K562 (cell line): ENCODE measurements at regions not wholly inside any gene's neighbourhood (a gene's known extent, or its start where the extent isn't known, plus 50 kb on each side); places are given as distances from the start of the nearest gene placed in this dataset.

Source experiments
- ATAC-seq: fragments of 200-7000 bp; cut with Tn5 transposase; 3 replicates; pipeline ENCODE4 v1.9.1; 2020; ENCODE audit warnings: moderate library complexity
- BruUV-seq: library from RNA; stranded (reverse); fragments of 400-500 nt; replicated peaks from 2 replicates; lab custom pipeline; 2021; lab: Mats Ljungman, UMichigan
- CTCF ChIA-PET: fragments of 300-600 bp; formaldehyde crosslinking; extraction: SDS; loops from one replicate; lab custom pipeline; 2021; ENCODE audit warnings: low intra/inter-chr PET ratio; lab: Yijun Ruan, JAX
- POLR2A ChIA-PET: fragments of 300-600, 350-650 bp; sonication (Branson Sonifier 250); formaldehyde crosslinking; extraction: SDS; loops from one replicate; lab custom pipeline; 2021; ENCODE audit warnings: antibody characterized with exemption, inconsistent platforms; lab: Yijun Ruan, JAX
- DNase-seq, 4 experiments: peaks; one replicate each; pipeline versions ENCODE4 v3.0.0 to v3.0.0-alpha.2; 2011 to 2018; ENCODE audit warnings: low spot score in 3 of 4, mixed read lengths in 3 of 4; ENCODE audit errors: extremely low read depth in 1 of 4
- FAIRE-seq: peaks from 2 replicates; lab custom pipeline; 2011; peaks lifted over from hg19 to GRCh38; lab: Jason Lieb, UNC
- H2AFZ ChIP-seq: 2 replicates; pipeline ENCODE4 v1.6.0; 2011; ENCODE audit warnings: low read depth, low read length, control low read depth, inconsistent platforms
- H3K27ac ChIP-seq: fragments of 200-600 bp; 3 replicates; pipeline ENCODE4 v1.8.0; 2011; ENCODE audit warnings: low read depth, mild to moderate bottlenecking, control low read depth, inconsistent platforms, low read length, moderate library complexity, mixed read lengths; ENCODE audit errors: extremely low read depth
- H3K27me3 ChIP-seq, 2 experiments: fragments of 300-600 bp in 1 of 2; 2 replicates in 1 of 2; 3 replicates in 1 of 2; pipeline versions ENCODE4 v1.6.0 to v1.8.0; 2011; ENCODE audit warnings: inconsistent platforms in 2 of 2, low read length in 2 of 2, mild to moderate bottlenecking in 1 of 2, mixed read lengths in 1 of 2, moderate library complexity in 1 of 2; ENCODE audit not compliant: control insufficient read depth in 2 of 2, insufficient read depth in 2 of 2
- H3K36me3 ChIP-seq: fragments of 300-600 bp; 3 replicates; pipeline ENCODE4 v1.8.0; 2011; ENCODE audit warnings: mild to moderate bottlenecking, low read length, inconsistent platforms; ENCODE audit not compliant: control insufficient read depth, insufficient read depth
- H3K4me1 ChIP-seq, 2 experiments: fragments of 200-600 bp in 1 of 2; replicated peaks in 1 of 2; 2 replicates in 1 of 2; 3 replicates in 1 of 2; pipeline versions ENCODE4 v1.5.1 to v1.8.0; 2011; ENCODE audit warnings: inconsistent platforms in 2 of 2, low read length in 2 of 2, mild to moderate bottlenecking in 1 of 2, mixed read lengths in 1 of 2, moderate library complexity in 1 of 2; ENCODE audit not compliant: control insufficient read depth in 2 of 2, insufficient read depth in 2 of 2
- H3K4me2 ChIP-seq: 2 replicates; pipeline ENCODE4 v1.6.1; 2011; ENCODE audit warnings: low read length, control low read depth, inconsistent platforms, mixed read lengths; ENCODE audit not compliant: insufficient read depth
- H3K4me3 ChIP-seq: fragments of 200-600 bp; sonication (generic), shearing (Covaris generic); 2 replicates; pipeline ENCODE4 v1.5.1; 2016; ENCODE audit warnings: control low read depth, inconsistent platforms
- H3K79me2 ChIP-seq: fragments of 200-600 bp; 3 replicates; pipeline ENCODE4 v1.8.0; 2011; ENCODE audit warnings: low read length, inconsistent platforms; ENCODE audit not compliant: control insufficient read depth, insufficient read depth
- H3K9ac ChIP-seq, 2 experiments: 2 replicates each; pipeline versions ENCODE4 v1.6.0 to v1.6.1; 2011; ENCODE audit warnings: low read depth in 2 of 2, low read length in 2 of 2, control low read depth in 1 of 2, inconsistent platforms in 1 of 2, mild to moderate bottlenecking in 1 of 2, mixed read lengths in 1 of 2; ENCODE audit not compliant: insufficient read depth in 1 of 2
- H3K9me1 ChIP-seq: one replicate; pipeline ENCODE4 v1.6.0; 2011; ENCODE audit warnings: inconsistent platforms, mild to moderate bottlenecking, low read length, moderate library complexity; ENCODE audit not compliant: control insufficient read depth, insufficient read depth
- H3K9me3 ChIP-seq: replicated peaks from 2 replicates; pipeline ENCODE4 v1.5.1; 2011; ENCODE audit warnings: low read depth, low read length, inconsistent platforms; ENCODE audit not compliant: control insufficient read depth, insufficient read depth
- H4K20me1 ChIP-seq: replicated peaks from 2 replicates; pipeline ENCODE4 v1.6.1; 2011; ENCODE audit warnings: low read length, inconsistent platforms, mixed read lengths; ENCODE audit not compliant: control insufficient read depth, insufficient read depth
- CTCF ChIP-seq, 3 experiments: IDR thresholded peaks in 2 of 3; conservative IDR thresholded peaks in 1 of 3; 2 replicates each; pipeline ENCODE4 v1.5.1; 2011 to 2012; ENCODE audit warnings: low read length in 3 of 3, mild to moderate bottlenecking in 3 of 3, control low read depth in 2 of 3, improper control_type of control experiment in 1 of 3, inconsistent platforms in 1 of 3, low read depth in 1 of 3, mixed read lengths in 1 of 3, moderate library complexity in 1 of 3; ENCODE audit not compliant: insufficient read depth in 2 of 3
- E2F3 ChIP-seq: fragments of 250-450 bp; sonication (Bioruptor Pico); IDR thresholded peaks from 2 replicates; pipeline ENCODE4 v1.4.0; 2020; ENCODE audit warnings: mild to moderate bottlenecking
- ETV6 ChIP-seq, 3 experiments: fragments of 150-350 bp in 1 of 3; sonication (generic) in 1 of 3; formaldehyde crosslinking in 1 of 3; IDR thresholded peaks; 2 replicates each; pipeline versions ENCODE4 v1.6.1 to v1.8.0; 2014 to 2022; ENCODE audit warnings: borderline replicate concordance in 2 of 3, low read depth in 2 of 3, antibody characterized with exemption in 1 of 3, low read length in 1 of 3, mild to moderate bottlenecking in 1 of 3, missing genetic modification reagents in 1 of 3
- MLLT1 ChIP-seq, 2 experiments: fragments of 450-650 bp; IDR thresholded peaks; 2 replicates each; pipeline ENCODE4 v1.6.1; 2016
- MTA1 ChIP-seq: fragments of 450-650 bp; IDR thresholded peaks from 2 replicates; pipeline ENCODE4 v1.6.1; 2017; ENCODE audit warnings: borderline replicate concordance
- NR2F6 ChIP-seq: fragments of 450-650 bp; formaldehyde crosslinking; IDR thresholded peaks from 2 replicates; pipeline ENCODE4 v1.4.0; 2020; ENCODE audit warnings: mild to moderate bottlenecking
- RB1 ChIP-seq: fragments of 450-650 bp; IDR thresholded peaks from 2 replicates; pipeline ENCODE4 v1.6.1; 2017; ENCODE audit warnings: low read depth, mild to moderate bottlenecking
- SNAPC5 ChIP-seq: fragments of 250-450 bp; sonication (Bioruptor Pico); IDR thresholded peaks from 2 replicates; pipeline ENCODE4 v1.8.0; 2021; ENCODE audit warnings: moderate library complexity, mild to moderate bottlenecking, inconsistent platforms
- TSC22D4 ChIP-seq: fragments of 450-650 bp; IDR thresholded peaks from 2 replicates; pipeline ENCODE4 v1.6.1; 2016; ENCODE audit warnings: missing genetic modification characterization, missing biosample characterization, control low read depth
- ZNF507 ChIP-seq: conservative IDR thresholded peaks from 2 replicates; pipeline ENCODE4 v1.6.1; 2017; ENCODE audit warnings: missing genetic modification characterization, missing compliant biosample characterization
- in situ Hi-C: fragments of 300-500 bp; cut with MboI; formaldehyde crosslinking; loops from 4 replicates; pipeline ENCODE4 v1.15.0; 2018; ENCODE audit warnings: inconsistent platforms, mixed read lengths
- intact Hi-C: fragments of 100-400 bp; cut with micrococcal nuclease; formaldehyde crosslinking; loops from 2 replicates; pipeline ENCODE4 v1.14.2; 2022

GRCh38 chrX:69398881-69399280 lies 105.2 kb upstream of the NALF2 start:
- ChIA-PET POLR2A (no interaction called here), CTCF (no interaction called here)
- Histone ChIP-seq H3K4me2 (no peak overlapping the region), H3K9me3 (no peaks in the 10 kb centered on the region), H3K27ac (no peak overlapping the region), H3K9ac (no peak overlapping the region), H3K27me3 (no peaks in the 10 kb centered on the region; a peak in 1 of 5 replicates), H3K36me3 (no peaks in the 10 kb centered on the region), H3K79me2 (no peaks in the 10 kb centered on the region), H2AFZ (no peak overlapping the region), H3K4me1 (no peaks in the 10 kb centered on the region), H4K20me1 (no peaks in the 10 kb centered on the region), H3K9me1 (no peaks in the 10 kb centered on the region), H3K4me3 (no peak overlapping the region)
- ATAC-seq = no peak
- no peak for FAIRE-seq
- in situ Hi-C loops = no loop called here
- no peak for TF ChIP-seq TSC22D4 (tag)
- no peak for TF ChIP-seq ZNF507 (tag)
- no peak for TF ChIP-seq ETV6 (IDR thresholded peaks at IDR 0.05; ENCODE audit: borderline replicate concordance in 1 of 2, low read depth in 2 of 2, low read length in 1 of 2)
- no peak for TF ChIP-seq ETV6 (CRISPR knock-in tag; IDR thresholded peaks at IDR 0.05; ENCODE audit: borderline replicate concordance)
- no peak for TF ChIP-seq MTA1
- TF ChIP-seq CTCF (IDR thresholded peaks at IDR 0.05 in 2 of 3, conservative IDR thresholded peaks at IDR 0.05 in 1 of 3; ENCODE audit: insufficient read depth in 2 of 3, low read depth in 1 of 3, low read length in 3 of 3) = no peak
- no peak for TF ChIP-seq NR2F6
- no peak for TF ChIP-seq E2F3 (CRISPR knock-in tag)
- TF ChIP-seq MLLT1 (IDR thresholded peaks at IDR 0.05) = no peak
- TF ChIP-seq SNAPC5 = no peak
- no peak for TF ChIP-seq RB1
- no TSS peak for BruUV-seq
- DNase-seq = no peak
- intact Hi-C loops = no loop called here
